B cell (primary cell): ENCODE measurements at regions not wholly inside any gene's neighbourhood (a gene's known extent, or its start where the extent isn't known, plus 50 kb on each side); places are given as distances from the start of the nearest gene placed in this dataset.

Experiments used
- EZH2 ChIP-seq: IDR thresholded peaks from 2 replicates; pipeline ENCODE4 v1.6.1; 2012; ENCODE audit warnings: borderline replicate concordance, low read depth, mild to moderate bottlenecking, moderate library complexity, low read length; ENCODE audit not compliant: insufficient read depth, poor library complexity, severe bottlenecking
- TF ChIP-seq, protein P1 (sequence below): fragments of 200-600 bp; IDR thresholded peaks from one replicate; pipeline ENCODE4 v1.8.0; 2022; ENCODE audit warnings: antibody characterized with exemption, mild to moderate bottlenecking

GRCh38 chr14:66177935-66178334 is 308.2 kb upstream of the CCDC196 start:
- TF ChIP-seq, protein P1, sequence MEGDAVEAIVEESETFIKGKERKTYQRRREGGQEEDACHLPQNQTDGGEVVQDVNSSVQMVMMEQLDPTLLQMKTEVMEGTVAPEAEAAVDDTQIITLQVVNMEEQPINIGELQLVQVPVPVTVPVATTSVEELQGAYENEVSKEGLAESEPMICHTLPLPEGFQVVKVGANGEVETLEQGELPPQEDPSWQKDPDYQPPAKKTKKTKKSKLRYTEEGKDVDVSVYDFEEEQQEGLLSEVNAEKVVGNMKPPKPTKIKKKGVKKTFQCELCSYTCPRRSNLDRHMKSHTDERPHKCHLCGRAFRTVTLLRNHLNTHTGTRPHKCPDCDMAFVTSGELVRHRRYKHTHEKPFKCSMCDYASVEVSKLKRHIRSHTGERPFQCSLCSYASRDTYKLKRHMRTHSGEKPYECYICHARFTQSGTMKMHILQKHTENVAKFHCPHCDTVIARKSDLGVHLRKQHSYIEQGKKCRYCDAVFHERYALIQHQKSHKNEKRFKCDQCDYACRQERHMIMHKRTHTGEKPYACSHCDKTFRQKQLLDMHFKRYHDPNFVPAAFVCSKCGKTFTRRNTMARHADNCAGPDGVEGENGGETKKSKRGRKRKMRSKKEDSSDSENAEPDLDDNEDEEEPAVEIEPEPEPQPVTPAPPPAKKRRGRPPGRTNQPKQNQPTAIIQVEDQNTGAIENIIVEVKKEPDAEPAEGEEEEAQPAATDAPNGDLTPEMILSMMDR, result no peak
- no peak for TF ChIP-seq EZH2
